GM19468 (cell line): ENCODE measurements at regions not wholly inside any gene's neighbourhood (a gene's known extent, or its start where the extent isn't known, plus 50 kb on each side); places are given as distances from the start of the nearest gene placed in this dataset.
"Not testable (repeated sequence)": the region's sequence is repeated elsewhere in the genome, so short reads cannot be mapped to it uniquely, and the experiment has no call there.

Experiments
- ATAC-seq: cut with Tn5 transposase; IDR thresholded peaks from one replicate; pipeline ENCODE4 v1.9.1; 2021; ENCODE audit warnings: mild to moderate bottlenecking, moderate library complexity, moderate number of reproducible peaks; ENCODE audit not compliant: unreplicated experiment; ENCODE audit errors: extremely low read depth

DNA sequence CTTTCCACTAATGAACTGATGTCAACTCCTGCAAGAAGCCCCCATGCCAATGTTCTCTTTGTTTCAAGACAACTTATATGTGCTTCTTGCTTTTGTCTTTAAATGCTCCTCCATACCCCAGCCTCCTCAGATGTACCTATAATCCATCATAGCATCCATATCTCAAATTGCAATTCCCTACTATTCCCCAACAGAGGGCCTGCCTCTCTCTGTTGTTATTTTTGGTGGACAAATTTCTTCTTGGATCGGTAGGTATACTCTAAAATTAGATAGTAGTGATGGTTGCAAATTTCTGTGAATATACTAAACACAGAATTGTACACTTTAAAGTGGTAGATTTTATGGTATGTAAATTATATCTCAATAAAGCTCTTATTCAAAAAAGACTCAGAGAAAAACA lies 820.1 kb downstream of the METTL4 start:
- ATAC-seq: no peak

DNA sequence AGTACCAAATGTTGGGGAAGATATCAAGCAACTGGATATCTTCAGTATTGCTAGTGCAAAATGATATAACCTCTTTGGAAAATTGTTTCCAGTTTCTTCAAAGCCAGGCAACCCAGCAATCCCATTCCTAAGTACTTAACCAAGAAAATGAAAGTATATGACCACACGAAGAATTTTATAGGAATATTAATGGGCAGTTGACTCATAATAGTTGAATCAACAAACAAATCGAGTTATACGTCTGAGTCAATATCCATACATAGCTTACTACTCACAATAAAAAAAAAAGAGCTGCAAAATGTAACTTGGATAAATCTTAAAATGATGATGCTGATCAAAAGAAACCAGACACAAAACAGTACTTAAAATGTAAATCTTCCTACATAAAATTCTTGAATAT lies 810.4 kb downstream of the METTL4 start:
- no peak for ATAC-seq

DNA sequence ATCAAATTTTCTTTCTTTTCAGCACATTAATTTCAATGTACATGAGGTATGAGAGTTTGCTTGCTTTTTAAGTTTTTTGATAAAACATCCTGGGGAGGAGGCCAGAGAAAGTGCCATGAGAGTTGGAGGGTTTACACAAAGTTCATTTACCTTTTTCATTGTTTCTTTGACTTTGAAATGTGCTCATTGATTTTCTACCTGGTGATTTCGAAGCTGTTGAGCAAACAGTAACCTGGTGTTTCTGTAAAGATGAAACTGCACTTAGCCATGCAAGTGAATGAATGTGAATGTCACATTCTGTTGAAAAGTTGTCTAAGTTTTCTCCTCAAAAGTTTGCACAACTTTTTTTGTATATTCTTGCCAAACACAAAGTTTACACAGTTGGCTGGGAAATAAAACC lies 797.0 kb downstream of the METTL4 start:
- ATAC-seq: no peak

DNA sequence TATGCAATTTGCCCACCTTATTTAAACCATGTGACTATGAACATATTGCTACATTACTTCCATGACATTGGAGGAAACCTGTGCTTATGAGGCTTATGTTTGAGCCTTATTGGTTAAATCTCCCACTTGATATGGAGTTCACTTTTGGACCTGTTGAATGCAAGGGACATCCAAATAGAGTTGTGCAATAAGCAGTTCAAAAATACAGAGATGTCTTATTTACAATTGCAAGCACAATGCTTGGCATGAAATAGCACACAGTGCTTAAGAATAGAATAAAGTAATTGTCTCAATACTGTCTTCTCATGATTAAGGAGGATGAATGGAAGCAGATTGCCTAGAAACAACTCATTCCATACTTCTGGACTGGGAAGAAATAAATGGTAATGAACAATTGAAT lies 793.5 kb downstream of the METTL4 start:
- ATAC-seq: no peak

DNA sequence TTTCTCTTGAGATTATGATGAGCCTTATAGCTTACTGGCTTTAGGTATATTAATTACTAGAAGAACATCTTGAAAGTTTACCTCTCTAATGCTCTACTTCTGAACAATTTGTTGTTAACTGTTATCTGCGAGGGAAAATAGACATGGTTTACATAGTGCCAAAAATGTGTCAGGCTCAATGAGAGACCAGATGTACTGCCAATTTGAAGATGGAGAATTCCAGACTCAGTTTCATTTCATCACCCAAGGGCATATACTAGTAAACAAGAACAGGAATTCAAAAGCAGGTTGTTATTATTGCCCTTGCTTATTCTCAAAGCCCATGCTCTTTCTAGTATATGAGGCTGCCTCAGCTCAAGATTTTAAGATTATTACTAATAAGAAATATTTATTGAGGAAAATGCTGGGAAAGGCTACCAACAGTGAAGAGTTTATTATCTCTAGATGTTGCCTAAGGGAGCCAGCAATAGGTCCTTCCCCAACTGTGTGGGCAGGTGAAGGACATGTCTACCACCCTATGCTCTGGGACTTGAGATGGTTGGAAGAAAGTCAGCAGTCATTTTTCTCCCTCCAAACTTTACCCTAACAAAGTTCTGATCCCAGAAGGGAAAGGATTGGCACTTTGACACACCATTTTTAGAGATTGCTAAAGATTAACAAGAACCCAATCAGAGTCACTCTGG lies 792.7 kb downstream of the METTL4 start:
- ATAC-seq: no peak

DNA sequence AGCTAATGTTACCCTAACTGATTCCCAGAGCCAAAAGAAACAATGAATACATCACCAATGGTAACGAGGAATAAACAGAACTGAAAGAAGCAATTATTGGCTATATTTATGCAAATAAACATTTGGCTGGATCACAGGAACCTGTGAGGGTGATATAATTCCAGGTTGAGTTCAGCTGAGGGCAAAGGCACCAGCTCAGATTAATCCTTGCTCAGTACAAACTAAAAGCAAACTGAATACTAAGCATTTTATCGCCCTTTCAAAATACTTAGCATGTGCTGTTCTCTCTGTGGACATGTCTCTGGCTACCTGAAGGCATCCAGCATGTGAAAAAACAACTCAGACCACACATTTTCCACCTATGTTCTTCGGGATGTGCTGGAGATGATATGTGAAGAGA lies 791.7 kb downstream of the METTL4 start:
- no peak for ATAC-seq

DNA sequence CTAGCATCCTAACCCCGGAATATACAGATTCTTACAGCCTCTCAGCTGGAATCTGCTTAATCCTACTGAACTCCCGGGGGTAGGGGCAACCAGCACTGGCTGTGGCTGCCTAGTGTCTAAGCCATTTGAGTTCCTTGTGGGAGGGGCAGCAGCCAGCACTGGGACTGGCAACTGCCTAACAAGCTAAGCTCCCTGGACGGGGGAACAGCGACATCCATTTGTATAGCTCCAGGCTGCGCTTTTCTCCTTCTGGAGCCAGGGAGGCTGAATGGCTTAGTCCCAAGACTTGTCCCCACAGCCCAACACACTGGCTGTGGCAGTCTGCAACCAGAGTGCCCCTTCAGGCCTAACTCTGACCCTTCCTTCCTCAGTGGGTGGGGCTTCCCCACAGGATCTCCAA lies 787.2 kb downstream of the METTL4 start:
- ATAC-seq: no peak

DNA sequence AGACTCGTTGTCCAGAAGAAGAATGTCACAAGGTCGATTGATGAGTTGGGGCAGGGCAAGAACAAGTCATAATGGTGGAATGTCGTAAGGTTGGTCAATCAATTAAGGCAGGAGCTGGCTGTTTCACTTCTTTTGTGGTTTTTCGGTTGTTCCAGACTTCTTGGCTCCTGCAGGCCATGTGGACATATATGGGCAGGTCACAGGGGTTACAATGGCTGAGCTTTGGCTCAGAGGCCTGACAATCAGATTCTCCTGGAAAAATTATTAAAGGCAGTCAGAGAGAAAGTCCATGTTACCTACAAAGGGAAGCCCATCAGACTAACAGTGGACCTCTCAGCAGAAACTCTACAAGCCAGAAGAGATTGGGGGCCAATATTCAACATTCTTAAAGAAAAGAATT lies 785.3 kb downstream of the METTL4 start:
- ATAC-seq: not testable (repeated sequence)

DNA sequence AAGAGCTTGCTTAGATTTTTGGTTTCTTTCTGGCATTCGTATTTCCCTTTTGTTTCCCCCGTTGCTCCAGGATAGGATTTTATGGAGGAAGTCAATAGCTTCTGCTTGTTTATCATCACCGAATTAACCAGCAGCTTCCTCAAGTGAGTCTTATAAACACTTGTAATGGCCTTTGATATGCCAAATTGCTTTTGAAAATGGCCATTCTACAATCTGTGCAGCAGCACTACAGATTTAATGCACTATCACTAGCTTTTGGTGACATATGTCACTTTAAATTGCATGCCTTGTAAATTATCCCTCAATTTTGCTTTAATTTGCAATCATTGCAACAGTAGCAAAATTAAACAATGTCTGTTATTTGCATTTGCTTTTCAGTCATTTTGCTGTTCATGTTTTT lies 774.7 kb downstream of the METTL4 start:
- no peak for ATAC-seq

DNA sequence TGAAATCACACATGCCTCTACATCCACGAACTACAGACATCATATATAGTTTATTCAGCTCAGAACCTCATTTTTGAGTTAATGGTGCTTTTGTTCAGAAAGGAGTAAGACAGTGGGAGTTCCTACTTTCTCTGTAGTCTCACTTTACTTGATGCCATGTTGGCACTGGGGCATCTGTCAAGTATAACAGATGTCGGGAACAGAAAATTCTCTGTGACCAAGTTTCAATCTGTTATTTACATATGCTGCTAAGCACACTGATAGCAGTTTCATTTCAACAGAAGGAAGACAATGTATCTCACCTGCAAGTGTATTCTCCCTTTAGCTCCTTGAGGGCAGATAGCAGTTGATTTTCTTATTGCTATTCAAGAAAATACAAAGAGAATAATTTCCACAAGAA lies 774.1 kb downstream of the METTL4 start:
- no peak for ATAC-seq

DNA sequence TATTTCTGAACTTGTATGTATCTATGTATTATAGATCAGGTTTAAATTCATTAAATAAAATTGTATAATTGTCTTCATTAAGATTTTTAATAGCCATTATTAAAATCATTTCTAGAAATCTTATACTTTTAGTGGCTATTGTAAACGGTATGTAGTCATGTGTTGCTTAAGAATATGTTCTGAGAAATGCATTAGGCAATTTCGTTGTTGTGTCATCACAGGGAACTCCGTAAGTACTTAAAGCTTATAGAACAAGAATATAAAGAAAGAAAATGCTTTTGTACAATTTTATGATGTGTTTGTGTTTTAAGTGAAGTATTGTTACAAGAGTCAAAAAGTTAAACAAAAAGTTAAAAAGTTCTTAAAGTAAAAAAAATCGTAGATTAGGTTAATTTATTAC lies 765.8 kb downstream of the METTL4 start:
- no peak for ATAC-seq

DNA sequence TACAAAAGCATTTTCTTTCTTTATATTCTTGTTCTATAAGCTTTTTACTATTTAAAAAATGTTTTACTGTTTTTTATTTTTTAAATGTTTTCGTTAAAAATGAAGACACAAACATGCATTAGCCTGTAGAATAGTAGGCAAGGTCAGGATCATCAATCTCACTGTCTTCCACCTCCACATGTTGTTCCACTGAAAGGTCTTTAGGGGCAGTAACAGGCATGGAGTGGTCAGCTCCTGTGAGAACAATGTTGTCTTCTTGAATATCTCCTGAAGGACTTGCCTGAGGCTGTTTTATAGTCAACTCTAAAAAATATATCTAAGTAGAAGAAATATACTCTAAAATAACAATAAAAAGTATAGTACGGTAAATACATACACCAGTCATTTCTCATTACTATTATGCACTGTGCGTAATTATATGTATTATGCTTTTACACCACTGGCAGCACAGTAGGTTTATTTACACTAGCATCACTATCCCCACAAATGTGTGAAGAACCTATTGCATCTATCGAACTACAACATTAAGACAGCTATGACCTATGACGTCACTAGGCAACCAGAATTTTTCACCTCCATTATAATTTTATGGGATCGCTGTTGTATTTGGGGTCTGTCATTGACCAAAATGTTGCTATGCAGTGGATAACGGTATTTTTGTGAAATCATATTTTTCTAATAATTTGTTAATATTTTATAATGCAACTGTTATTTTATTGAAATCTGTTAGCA lies 764.3 kb downstream of the METTL4 start:
- ATAC-seq: no peak

DNA sequence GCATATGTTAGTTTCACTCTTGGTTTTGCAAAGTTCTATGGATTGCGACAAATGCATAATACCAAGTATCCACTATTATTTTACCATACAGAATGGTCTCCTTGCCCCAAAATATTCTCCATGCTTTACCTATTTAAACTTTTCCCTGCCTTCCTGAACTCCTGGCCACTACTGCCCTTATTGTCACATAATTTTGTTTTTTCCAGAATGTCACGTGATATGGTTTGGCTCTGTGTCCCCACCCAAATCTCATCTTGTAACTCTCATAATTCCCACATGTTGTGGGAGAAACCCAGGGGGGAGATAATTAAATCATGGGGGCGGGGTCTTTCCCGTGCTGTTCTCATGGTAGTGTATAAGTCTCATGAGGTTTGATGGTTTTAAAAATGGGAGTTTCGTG lies 760.0 kb downstream of the METTL4 start:
- ATAC-seq: no peak

DNA sequence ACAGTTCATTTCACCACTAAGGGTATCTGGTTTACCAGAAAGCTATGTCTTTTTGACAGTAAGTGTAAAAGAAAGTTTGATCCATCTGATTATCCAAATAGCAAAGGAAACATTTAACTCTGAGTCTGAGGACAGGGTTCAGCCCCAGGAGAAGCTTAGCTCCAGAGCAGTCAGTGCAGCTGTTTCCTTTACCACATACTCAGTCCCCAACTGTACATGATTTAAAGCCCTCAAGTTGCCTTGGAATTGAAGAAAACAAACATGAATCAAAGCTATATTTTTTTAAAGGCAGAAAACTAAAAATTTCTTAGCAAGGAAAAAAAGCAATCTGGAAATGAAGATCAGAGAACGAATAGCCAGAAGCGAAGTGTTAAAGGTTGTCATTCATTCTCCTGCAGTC lies 746.0 kb downstream of the METTL4 start:
- ATAC-seq: no peak

DNA sequence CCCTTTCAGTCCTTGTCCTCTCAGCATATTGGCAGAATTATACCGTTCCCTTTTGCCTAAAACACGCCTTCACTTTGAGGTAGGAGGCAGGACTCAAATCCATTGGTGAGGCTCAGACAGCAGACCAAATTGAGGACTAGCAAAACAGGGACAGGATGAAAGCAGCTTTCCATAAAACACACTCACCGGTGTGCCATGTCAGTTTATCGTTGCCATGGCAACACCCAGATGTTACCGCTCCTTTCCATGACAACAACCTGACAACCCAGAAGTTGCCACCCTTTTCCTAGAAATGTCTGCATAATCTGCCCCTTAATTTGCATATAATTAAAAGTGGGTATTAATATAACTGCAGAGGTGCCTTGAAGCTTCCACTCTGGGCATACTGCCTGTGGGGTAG lies 730.4 kb downstream of the METTL4 start:
- ATAC-seq: no peak

DNA sequence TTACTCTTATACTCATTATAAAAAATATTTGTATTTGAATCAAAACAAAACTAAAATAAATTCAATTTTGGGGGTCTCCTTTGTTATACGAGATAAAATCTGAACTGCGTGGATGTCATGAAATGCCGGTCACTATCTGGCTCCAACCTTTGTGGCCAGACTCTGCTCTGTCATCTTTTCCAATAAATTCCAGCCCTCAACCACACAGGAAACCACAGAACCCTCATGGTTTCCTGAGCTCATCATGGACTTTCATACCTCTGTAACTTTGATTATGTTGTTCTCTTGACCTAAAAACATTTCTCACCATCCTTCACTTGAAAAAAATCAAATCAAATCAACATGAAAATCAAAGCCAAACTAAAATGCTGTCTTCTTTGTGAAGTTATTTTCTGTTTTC lies 724.7 kb downstream of the METTL4 start:
- no peak for ATAC-seq

DNA sequence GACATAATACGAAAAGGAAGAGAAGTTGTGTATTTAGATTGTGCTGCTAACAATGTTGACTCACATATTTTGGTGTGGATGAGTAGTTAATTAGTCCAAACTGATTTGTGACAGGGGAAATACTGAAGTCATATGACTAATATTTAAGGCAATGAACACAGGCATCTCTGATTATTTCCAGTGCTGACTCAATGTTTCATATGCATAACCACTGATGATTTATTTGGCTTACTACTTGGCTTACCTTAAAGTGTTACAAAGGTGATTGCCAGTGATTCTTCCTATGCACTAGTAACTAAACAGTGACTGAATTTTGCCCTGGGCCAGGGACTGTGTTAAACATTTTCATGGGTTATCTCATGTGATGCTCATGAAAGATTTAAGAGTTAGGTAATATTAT lies 722.6 kb downstream of the METTL4 start:
- no peak for ATAC-seq

DNA sequence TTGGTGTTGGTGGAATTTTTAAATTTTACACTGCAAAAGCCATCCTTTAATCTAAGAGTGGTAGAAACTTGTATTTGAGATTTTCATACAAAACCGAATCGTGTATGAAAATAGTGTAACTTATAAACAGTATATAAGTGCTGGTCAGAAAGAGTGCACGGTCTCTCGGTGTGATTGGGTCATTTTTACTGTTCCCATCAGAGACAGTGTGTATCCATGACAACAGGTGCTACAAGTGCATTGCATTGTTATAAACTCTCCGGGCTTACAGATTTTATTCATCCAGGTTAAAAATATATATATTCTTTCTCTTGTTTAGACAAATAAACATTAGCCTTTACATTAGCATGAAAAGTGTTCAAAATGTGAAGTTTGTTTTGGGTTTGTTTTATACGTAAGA lies 721.9 kb downstream of the METTL4 start:
- ATAC-seq: no peak

DNA sequence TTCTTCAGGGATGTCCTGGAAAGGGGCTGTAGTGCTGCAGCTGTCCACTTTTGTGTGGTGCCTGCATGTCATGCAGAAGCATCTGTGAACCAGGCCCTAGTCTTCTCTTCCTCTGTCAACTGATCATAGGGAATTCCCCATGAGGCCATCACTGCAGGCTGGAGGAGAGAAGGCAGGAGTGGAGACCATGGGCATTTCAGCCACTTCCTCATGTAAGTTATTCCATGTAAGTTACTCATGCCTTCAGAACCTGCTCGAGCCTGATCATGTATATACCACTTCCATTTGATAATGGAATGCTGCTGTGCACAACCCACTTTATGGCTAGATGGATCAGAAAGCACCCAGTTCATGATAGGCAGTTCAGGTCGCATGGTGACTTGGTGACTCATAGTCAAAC lies 714.0 kb downstream of the METTL4 start:
- ATAC-seq: not testable (repeated sequence)

DNA sequence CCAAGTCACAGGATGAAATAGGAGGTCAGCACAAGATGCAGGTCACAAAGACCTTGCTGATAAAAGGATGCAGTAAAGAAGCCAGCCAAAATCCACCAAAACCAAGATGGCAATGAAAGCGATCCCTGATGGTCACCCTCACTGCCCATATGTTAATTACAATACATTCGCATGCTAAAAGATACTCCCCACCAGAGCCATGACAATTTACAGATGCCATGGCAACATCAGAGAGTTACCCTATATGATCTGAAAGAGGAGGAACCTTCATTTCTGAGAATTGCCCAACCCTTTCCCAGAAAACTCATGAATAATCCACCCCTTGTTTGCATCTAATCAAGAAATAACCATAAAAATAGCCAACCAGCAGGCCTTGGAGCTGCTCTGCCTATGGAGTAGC lies 709.8 kb downstream of the METTL4 start:
- ATAC-seq: no peak

DNA sequence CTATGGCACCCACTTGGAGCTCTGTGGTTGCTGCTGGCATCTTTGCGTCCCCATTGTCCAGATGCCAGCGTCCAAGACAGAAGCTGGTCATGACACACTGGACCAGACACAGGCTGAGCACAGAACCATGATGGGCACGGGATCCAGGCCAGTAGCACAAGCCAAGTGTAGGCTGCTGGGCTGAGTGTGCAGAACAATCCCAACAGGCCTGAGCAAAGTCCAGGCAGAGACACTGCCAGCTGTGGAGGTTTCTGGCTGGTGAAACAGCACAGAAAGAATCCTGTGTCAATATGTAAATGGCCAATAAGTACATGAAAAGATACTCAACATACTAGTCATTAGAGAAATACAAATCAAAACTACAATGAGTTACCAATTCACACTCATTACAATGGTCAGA lies 705.4 kb downstream of the METTL4 start:
- no peak for ATAC-seq

DNA sequence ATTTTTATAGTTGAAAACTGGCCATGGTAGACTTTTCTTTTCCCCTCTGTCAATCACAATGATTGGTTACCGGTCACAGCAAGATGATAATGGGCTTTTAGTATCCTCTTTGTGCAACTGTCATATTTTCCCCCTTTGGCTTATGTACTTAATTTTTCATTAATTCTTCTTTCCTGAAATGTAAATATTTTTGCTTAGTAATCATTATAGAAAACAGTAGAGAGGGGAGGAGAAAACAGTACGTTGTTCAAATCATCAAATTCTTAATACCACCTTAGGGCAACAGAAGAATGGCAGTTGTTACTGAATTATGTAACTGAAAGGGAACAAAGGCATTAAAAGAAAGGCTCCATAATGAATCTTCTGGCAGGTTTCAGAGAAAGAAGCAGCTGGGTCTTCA lies 699.0 kb downstream of the METTL4 start:
- no peak for ATAC-seq
